ENCODE measurements at regions not wholly inside any gene's neighbourhood (a gene's known extent, or its start where the extent isn't known, plus 50 kb on each side); places are given as distances from the start of the nearest gene placed in this dataset.

DNA sequence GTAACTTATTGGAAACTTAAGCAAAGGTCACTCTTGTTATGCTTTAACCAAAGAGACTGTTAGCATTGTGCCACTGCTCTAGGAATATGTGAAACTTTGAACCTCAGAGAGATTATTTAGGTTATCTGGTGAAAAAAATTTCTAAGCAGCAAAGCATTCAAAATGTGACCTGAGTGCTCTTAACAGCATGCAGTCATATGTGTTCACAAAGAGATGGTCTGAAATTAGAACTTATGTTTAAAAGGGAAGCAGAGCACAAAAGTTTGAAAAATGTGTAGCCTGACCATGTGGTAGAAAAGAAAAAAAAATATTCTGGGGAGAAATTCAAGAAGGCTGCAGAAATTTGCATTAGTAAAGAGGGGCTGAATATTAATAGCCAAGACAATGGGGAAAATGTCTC lies 420.2 kb upstream of the CADM2 start:
- Mint-ChIP-seq H3K9me3 (peaks cover 20% of the 10 kb centered on the region), H3K36me3 (ENCODE audit: low read depth) (no peaks in the 10 kb centered on the region), H3K27ac (no peak overlapping the region), H3K27me3 (no peaks in the 10 kb centered on the region), H3K4me3 (no peak overlapping the region), H3K4me1 (ENCODE audit: low read depth) (no peaks in the 10 kb centered on the region)
- ATAC-seq (ENCODE audit: poor library complexity): no peak
- no peaks in the 10 kb centered on the region for H3K36me3 ChIP-seq (ENCODE audit: insufficient read depth, low read length)
- TF ChIP-seq CTCF (IDR thresholded peaks at IDR 0.05): no peak
- H3K27me3 ChIP-seq (ENCODE audit: control insufficient read depth in 1 of 2, insufficient read depth in 2 of 2, low read length in 2 of 2): no peaks in the 10 kb centered on the region
- no peak for DNase-seq
- no peak overlapping the region for H3K4me3 ChIP-seq (ENCODE audit: low read length)
- H3K27ac ChIP-seq (ENCODE audit: low read depth in 1 of 2, low read length in 2 of 2): no peak overlapping the region
- peaks cover 9 to 15% of the 10 kb centered on the region in 2 experiments for H3K9me3 ChIP-seq (ENCODE audit: control insufficient read depth in 1 of 2, insufficient read depth in 1 of 2, low read length in 2 of 2)
- intact Hi-C loops (cut with DNase I, micrococcal nuclease): no loop called here
- ChIA-PET POLR2A (no interaction called here), CTCF (no interaction called here)
- H3K4me1 ChIP-seq (ENCODE audit: insufficient read depth, low read length): no peaks in the 10 kb centered on the region

- no peak overlapping the region for H3K4me3 ChIP-seq (ENCODE audit: low read length)
- no peak for TF ChIP-seq CTCF (IDR thresholded peaks at IDR 0.05)
- H3K27me3 ChIP-seq (ENCODE audit: control insufficient read depth in 1 of 2, insufficient read depth in 2 of 2, low read length in 2 of 2): no peaks in the 10 kb centered on the region
- no peak overlapping the region for H3K27ac ChIP-seq (ENCODE audit: low read depth in 1 of 2, low read length in 2 of 2)
- peaks cover 0 to 10% of the 10 kb centered on the region in 2 experiments for H3K9me3 ChIP-seq (ENCODE audit: control insufficient read depth in 1 of 2, insufficient read depth in 1 of 2, low read length in 2 of 2)
- no peak overlapping the region for H3K27ac Mint-ChIP-seq
- H3K4me3 Mint-ChIP-seq: no peak overlapping the region
- H3K36me3 Mint-ChIP-seq (ENCODE audit: low read depth): no peaks in the 10 kb centered on the region
- intact Hi-C loops (cut with DNase I, micrococcal nuclease): loop anchor here in 1 of 2 experiments (5.0 kb wide), 1 partner anchor 1030 kb away; no protein-coding TSS in a partner anchor
- ATAC-seq (ENCODE audit: poor library complexity) (no peak), DNase-seq (no peak)
- POLR2A ChIA-PET: no interaction called here
- H3K9me3 Mint-ChIP-seq: peaks cover 2% of the 10 kb centered on the region
- no peaks in the 10 kb centered on the region for H3K4me1 Mint-ChIP-seq (ENCODE audit: low read depth)
- H3K4me1 ChIP-seq (ENCODE audit: insufficient read depth, low read length): no peaks in the 10 kb centered on the region
- H3K36me3 ChIP-seq (ENCODE audit: insufficient read depth, low read length): no peaks in the 10 kb centered on the region
- no peaks in the 10 kb centered on the region for H3K27me3 Mint-ChIP-seq
- CTCF ChIA-PET: no interaction called here
These were observed 411.6 kb upstream of the CADM2 start for GRCh38 chr3:84547207-84547606.

DNA sequence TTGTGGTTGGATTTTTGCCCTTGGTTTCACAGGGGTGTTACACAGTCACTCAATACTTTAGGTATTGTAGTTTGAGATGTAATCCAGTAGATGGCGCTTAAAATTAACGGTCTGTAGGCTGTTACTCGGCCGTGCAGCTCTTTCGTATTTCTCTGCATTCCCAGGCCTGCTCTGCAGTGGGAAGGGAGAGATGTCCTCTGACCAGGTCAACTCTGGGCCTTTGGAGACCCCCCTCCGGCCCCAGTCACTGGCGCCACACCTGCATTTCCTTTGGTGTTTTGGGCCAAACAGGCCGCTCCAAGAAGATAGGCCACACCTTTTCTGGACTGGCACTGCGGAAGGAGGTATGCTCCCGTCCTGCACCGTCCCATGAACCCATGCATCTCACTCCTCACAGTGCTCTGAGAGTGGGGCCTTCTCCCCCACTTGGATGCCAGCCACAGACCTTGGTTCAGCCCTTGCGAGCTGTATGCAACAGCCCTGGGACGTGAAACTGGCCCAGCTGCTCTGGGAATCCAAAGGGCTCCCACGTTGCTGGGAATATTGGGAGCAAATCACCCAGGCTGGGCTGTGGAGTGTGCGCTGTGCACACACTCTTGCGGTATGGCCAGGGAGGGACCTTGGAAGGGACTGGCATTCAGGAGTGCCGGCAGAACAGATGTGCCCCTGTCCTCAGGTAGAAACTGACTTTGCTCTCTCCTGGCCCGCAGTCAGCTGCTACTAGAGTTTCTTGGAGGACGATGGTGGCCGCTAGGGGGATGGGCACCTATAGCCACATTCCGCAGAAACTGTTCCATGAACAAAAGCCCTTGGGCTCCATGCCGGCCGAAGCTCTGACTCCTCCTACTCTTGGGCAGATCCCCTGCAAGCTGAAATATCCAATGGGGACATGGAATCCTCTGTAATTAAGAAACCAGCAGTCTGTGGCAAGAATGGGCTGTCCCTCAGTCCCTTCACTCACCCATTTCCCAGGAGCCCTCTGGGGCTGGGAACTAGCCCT lies 410.5 kb upstream of the CADM2 start:
- ChIA-PET CTCF (no interaction called here), POLR2A (no interaction called here)
- Mint-ChIP-seq H3K4me1 (ENCODE audit: low read depth) (no peaks in the 10 kb centered on the region), H3K4me3 (no peak overlapping the region), H3K9me3 (peaks cover 7% of the 10 kb centered on the region), H3K27ac (no peak overlapping the region), H3K36me3 (ENCODE audit: low read depth) (no peaks in the 10 kb centered on the region), H3K27me3 (no peaks in the 10 kb centered on the region)
- no peak for TF ChIP-seq CTCF (IDR thresholded peaks at IDR 0.05)
- ATAC-seq (ENCODE audit: poor library complexity): no peak
- peak in 2 of 14 experiments; percentile 2 to 4 for DNase-seq
- intact Hi-C loops (cut with DNase I, micrococcal nuclease): loop anchor here in 1 of 2 experiments (5.0 kb wide), 1 partner anchor 1029 kb away; no protein-coding TSS in a partner anchor
- H3K27ac ChIP-seq (ENCODE audit: low read depth in 1 of 2, low read length in 2 of 2): no peak overlapping the region
- no peaks in the 10 kb centered on the region for H3K36me3 ChIP-seq (ENCODE audit: insufficient read depth, low read length)
- H3K4me1 ChIP-seq (ENCODE audit: insufficient read depth, low read length): no peaks in the 10 kb centered on the region
- no peaks in the 10 kb centered on the region for H3K27me3 ChIP-seq (ENCODE audit: control insufficient read depth in 1 of 2, insufficient read depth in 2 of 2, low read length in 2 of 2)
- peaks cover 0 to 10% of the 10 kb centered on the region in 2 experiments for H3K9me3 ChIP-seq (ENCODE audit: control insufficient read depth in 1 of 2, insufficient read depth in 1 of 2, low read length in 2 of 2)
- no peak overlapping the region for H3K4me3 ChIP-seq (ENCODE audit: low read length)

Measured in CD4-positive, alpha-beta T cell (primary cell).